ENCODE measurements at regions not wholly inside any gene's neighbourhood (a gene's known extent, or its start where the extent isn't known, plus 50 kb on each side); places are given as distances from the start of the nearest gene placed in this dataset.

GRCh38 chr1:91575909-91576519 lies 75.4 kb downstream of the CDC7 start:
- no peak for DNase-seq (ENCODE audit: low spot score)

DNA sequence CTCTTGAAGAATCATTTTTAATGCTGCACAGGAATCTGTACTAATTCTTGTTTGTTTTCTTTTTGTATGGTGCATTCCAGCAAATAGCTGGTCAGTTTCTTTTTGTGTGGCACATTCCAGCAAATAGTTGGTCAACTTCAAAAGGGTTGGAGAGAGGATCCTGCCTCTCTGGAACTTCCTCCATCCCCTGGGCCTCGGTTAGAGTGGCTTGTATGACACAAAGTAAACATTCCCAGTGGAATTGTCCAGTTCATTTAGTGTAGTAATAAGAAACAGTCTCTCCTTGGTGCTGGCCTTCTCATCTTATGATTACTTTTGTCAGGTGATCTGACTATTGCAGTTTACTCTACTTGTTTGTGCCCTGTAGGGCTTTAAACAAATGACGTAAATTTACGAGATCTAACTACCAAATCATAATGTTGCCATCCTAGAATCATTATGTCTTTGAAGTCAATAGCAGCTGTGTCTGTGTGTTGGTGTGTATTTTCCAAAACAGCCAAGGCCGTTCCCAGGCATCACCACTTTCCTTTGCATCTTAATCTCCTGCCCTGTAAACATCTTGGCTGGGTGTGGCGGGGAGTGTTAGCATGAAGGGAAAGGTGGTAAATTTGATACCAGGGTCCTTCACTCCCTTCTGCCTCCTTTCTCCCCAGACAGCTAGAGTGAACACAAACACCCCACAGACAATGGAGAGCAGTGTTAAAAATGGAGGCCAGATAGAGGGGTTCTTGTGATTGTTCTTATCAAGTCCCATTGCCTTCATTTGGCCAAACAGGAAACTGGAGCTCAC lies 77.9 kb downstream of the CDC7 start:
- no peak for DNase-seq (ENCODE audit: low spot score)

- no peak for DNase-seq (ENCODE audit: low spot score)
Measured at GRCh38 chr1:91579658-91580228, 79.1 kb downstream of the CDC7 start.

- DNase-seq (ENCODE audit: low spot score): no peak
Measured at GRCh38 chr1:91582431-91582921, 81.8 kb downstream of the CDC7 start.

GRCh38 chr1:91583326-91583755 lies 82.7 kb downstream of the CDC7 start:
- DNase-seq (ENCODE audit: low spot score): no peak

- DNase-seq (ENCODE audit: low spot score): no peak
Measured at GRCh38 chr1:91584309-91584708, 83.7 kb downstream of the CDC7 start.

- DNase-seq (ENCODE audit: low spot score): no peak
Measured at GRCh38 chr1:91584878-91585277, 84.2 kb downstream of the CDC7 start.

GRCh38 chr1:91585502-91585901 lies 84.9 kb downstream of the CDC7 start:
- DNase-seq (ENCODE audit: low spot score): no peak

GRCh38 chr1:91585982-91586381 lies 85.3 kb downstream of the CDC7 start:
- DNase-seq (ENCODE audit: low spot score): no peak

DNA sequence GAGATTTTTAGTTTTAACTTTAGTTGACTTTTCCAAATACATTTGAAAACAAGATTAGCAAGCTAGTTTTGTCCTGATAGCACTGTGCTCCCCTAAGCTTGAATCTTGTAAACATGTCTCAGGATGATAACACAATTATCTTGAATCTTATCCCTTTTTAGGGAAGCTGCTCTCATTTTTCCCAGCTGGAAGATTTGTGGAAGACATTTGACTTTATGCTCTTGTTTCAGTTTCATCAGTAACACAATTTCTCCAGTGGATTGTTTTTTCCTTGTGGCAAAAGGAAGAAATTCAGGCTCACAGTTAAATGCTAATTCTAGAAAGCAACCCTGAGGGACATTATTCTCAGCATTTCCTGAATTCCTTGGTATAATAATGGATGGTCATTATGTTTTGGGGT lies 88.8 kb downstream of the CDC7 start:
- DNase-seq (ENCODE audit: low spot score): no peak

GRCh38 chr1:91591175-91591974 lies 90.7 kb downstream of the CDC7 start:
- no peak for DNase-seq (ENCODE audit: low spot score)

GRCh38 chr1:91592716-91593477 lies 92.2 kb downstream of the CDC7 start:
- DNase-seq (ENCODE audit: low spot score): no peak

GRCh38 chr1:91594383-91595055 lies 93.9 kb downstream of the CDC7 start:
- no peak for DNase-seq (ENCODE audit: low spot score)

DNA sequence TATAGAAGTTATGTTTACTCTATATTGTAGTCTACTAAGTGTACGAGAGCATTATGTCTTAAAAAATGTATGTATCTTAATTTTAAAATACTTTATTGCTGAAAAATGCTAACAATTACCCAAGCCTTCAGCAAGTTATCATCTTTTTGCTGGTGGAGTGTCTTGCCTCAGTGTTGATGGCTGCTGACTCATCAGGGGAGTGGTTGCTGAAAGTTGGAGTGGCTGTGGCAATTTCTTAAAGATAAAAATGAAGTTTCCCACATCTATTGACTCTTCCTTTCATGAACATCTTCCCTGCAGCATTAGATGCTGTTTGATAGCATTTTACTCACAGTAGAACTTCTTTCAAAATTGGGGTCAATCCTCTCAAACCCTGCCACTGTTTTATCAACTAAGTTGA lies 95.8 kb downstream of the CDC7 start:
- DNase-seq (ENCODE audit: low spot score): no peak

DNA sequence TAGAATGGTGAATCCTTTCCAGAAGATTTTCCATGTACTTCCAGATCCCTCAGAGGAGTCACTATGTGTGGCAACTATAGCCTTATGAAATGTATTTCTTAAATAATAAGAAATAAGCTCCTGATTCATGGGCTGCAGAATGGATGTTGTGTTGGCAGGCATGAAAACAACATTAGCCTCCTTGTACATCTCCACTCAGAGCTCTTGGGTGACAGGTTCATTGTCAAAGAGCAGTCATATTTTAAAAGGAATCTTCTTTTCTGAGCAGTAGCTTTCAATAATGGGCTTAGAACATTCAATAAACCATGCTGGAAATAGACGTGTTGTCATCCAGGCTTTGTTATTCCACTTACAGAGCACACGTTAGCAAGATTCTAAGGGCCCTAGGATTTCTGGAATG lies 96.6 kb downstream of the CDC7 start:
- no peak for DNase-seq (ENCODE audit: low spot score)

DNA sequence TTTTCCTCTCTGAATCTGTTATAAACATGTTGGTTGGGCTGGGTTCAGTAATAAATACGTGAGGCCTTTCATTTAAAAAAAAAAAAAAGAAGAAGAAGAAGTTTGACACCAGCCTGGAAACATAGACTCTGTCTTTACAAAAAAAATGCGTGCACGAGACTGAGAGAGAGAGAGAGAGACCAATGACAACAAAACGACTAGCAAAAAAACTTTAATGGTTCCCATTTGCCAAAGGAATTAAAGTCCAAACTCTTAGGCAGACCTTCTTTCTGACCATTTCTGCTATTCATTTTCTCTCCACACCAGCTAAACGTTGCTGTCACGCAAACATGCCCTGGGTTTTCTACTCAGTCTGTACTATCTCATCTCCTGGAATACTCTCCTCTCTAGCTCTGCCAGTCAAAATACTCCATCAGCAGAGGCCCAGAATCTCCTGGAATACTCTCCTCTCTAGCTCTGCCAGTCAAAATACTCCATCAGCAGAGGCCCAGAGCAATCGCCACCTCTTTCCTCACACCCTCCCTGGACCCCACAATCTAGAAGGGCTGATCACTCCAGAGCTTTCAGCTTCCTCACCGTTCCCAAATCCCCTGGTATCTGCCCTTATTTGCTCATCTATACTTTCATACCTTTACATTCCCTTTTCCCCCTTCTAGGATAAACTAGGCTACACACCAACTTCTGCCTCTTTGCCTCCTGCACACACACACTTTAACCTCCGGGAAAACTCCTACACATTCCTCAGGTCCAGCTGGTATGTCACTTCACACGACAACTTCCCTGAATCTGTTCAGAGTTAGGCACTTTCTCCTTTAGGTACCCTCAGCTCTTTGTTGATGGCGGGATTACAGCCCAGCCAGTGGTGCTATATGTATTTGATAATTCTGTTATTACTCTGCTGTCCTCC lies 100.0 kb downstream of the CDC7 start:
- DNase-seq (ENCODE audit: low spot score): no peak

- DNase-seq (ENCODE audit: low spot score): no peak
Measured at GRCh38 chr1:91601554-91602376, 101.1 kb downstream of the CDC7 start.

- DNase-seq (ENCODE audit: low spot score): no peak
Measured at GRCh38 chr1:91603409-91603808, 102.8 kb downstream of the CDC7 start.

DNA sequence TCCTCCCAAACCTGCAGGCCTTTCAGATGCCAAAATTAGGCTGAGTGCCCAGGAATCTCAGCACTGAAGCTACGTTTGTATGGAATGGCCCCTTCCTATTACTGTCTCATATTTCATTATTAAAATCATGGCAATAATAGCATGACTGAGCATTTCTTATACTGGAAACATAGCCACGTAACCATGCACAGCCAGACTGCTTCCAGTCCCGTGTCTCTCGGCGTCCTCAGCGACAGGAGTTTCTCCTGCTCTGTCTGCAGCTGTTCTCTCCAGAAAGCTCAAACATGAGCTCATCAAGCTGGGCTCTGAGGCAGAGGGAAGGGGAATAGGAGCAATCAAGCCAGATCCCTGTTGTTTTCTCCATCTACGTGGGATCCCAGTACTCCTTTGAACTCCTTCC lies 104.0 kb downstream of the CDC7 start:
- no peak for DNase-seq (ENCODE audit: low spot score)
